ENCODE measurements at regions not wholly inside any gene's neighbourhood (a gene's known extent, or its start where the extent isn't known, plus 50 kb on each side); places are given as distances from the start of the nearest gene placed in this dataset.

GRCh38 chr18:76621226-76621625, 126.2 kb upstream of the ZNF516 start:
- Histone ChIP-seq H3K36me3 (replicated peaks in 1 of 2; ENCODE audit: control insufficient read depth in 1 of 2, insufficient read depth in 2 of 2, low read length in 1 of 2) (no peaks in the 10 kb centered on the region), H3K79me2 (ENCODE audit: insufficient read depth) (no peaks in the 10 kb centered on the region), H3K9me3 (no peaks in the 10 kb centered on the region), H3K9me2 (no peaks in the 10 kb centered on the region), H3K27me3 (ENCODE audit: insufficient read depth) (no peaks in the 10 kb centered on the region), H3K4me1 (ENCODE audit: control insufficient read depth in 1 of 2, insufficient read depth in 2 of 2, low read depth in 1 of 2, low read length in 1 of 2) (no peaks in the 10 kb centered on the region; a peak in 1 of 4 replicates), H3K4me2 (no peak overlapping the region), H3F3A (replicated peaks; ENCODE audit: insufficient read depth) (no peaks in the 10 kb centered on the region), H4K20me1 (ENCODE audit: insufficient read depth) (no peaks in the 10 kb centered on the region), H3K27ac (ENCODE audit: low read depth in 2 of 2, low read length in 1 of 2) (no peak overlapping the region), H3K4me3 (ENCODE audit: low read depth in 2 of 2, low read length in 1 of 2) (no peak overlapping the region), H2AFZ (ENCODE audit: low read depth) (no peak overlapping the region), H3K9ac (no peak overlapping the region)
- no peak for TF ChIP-seq FOSL2 (IDR thresholded peaks at IDR 0.05; ENCODE audit: borderline replicate concordance, low read depth)
- TF ChIP-seq TCF12 (IDR thresholded peaks at IDR 0.05) = no peak
- no peak for TF ChIP-seq ZBTB33 (IDR thresholded peaks at IDR 0.05; ENCODE audit: borderline replicate concordance, low read depth)
- no peak for TF ChIP-seq SIN3A (IDR thresholded peaks at IDR 0.05; ENCODE audit: borderline replicate concordance, low read depth, low read length)
- TF ChIP-seq RCOR1 (IDR thresholded peaks at IDR 0.05; ENCODE audit: low read length) = no peak
- POLR2A ChIA-PET = no interaction called here
- no peak for DNase-seq
- WGBS (ENCODE audit: low lambda C conversion rate) = 68% methylated on average over 9 of the region's 9 CpGs
- CTCF ChIA-PET = interaction anchor here (1.5 kb wide), 1 partner anchor 222 kb away, joined by 4 read pairs; no protein-coding TSS in a partner anchor

GRCh38 chr18:76620321-76621170, 125.5 kb upstream of the ZNF516 start:
- TF ChIP-seq GABPA (IDR thresholded peaks at IDR 0.05; ENCODE audit: low read depth) (no peak), FOSL2 (IDR thresholded peaks at IDR 0.05; ENCODE audit: borderline replicate concordance, low read depth) (no peak), RXRA (IDR thresholded peaks at IDR 0.05; ENCODE audit: borderline replicate concordance, low read depth) (no peak), GATA2 (CRISPR knock-in tag; IDR thresholded peaks at IDR 0.05) (no peak), PBX3 (IDR thresholded peaks at IDR 0.05) (no peak)
- H3F3A ChIP-seq (replicated peaks; ENCODE audit: insufficient read depth) = no peaks in the 10 kb centered on the region
- H3K4me1 ChIP-seq (ENCODE audit: control insufficient read depth in 1 of 2, insufficient read depth in 2 of 2, low read depth in 1 of 2, low read length in 1 of 2) = no peaks in the 10 kb centered on the region; a peak in 1 of 4 replicates
- no peak overlapping the region for H3K9ac ChIP-seq
- no peaks in the 10 kb centered on the region for H4K20me1 ChIP-seq (ENCODE audit: insufficient read depth)
- H3K9me2 ChIP-seq = no peaks in the 10 kb centered on the region
- no peak overlapping the region for H3K4me2 ChIP-seq
- ChIA-PET POLR2A (no interaction called here), CTCF (interaction anchor here (1.6 kb wide), 1 partner anchor 222 kb away, joined by 5 read pairs; no protein-coding TSS in a partner anchor)
- WGBS (ENCODE audit: low lambda C conversion rate) = 72% methylated on average over 29 of the region's 30 CpGs
- no peak for DNase-seq
- H2AFZ ChIP-seq (ENCODE audit: low read depth) = no peak overlapping the region
- H3K36me3 ChIP-seq (replicated peaks in 1 of 2; ENCODE audit: control insufficient read depth in 1 of 2, insufficient read depth in 2 of 2, low read length in 1 of 2) = no peaks in the 10 kb centered on the region
- no peaks in the 10 kb centered on the region for H3K9me3 ChIP-seq
- no peaks in the 10 kb centered on the region for H3K79me2 ChIP-seq (ENCODE audit: insufficient read depth)
- no peak overlapping the region for H3K27ac ChIP-seq (ENCODE audit: low read depth in 2 of 2, low read length in 1 of 2)
- H3K4me3 ChIP-seq (ENCODE audit: low read depth in 2 of 2, low read length in 1 of 2) = no peak overlapping the region
- no peaks in the 10 kb centered on the region for H3K27me3 ChIP-seq (ENCODE audit: insufficient read depth)

Measured in SK-N-SH (cell line).